ENCODE measurements at regions not wholly inside any gene's neighbourhood (a gene's known extent, or its start where the extent isn't known, plus 50 kb on each side); places are given as distances from the start of the nearest gene placed in this dataset.

- ChIA-PET CTCF (no interaction called here), RAD21 (ENCODE audit: low non-redundant PET in 1 of 2, low total read pairs in 2 of 2, uncharacterized antibody in 2 of 2, unreplicated experiment in 2 of 2) (no interaction called here), POLR2A (no interaction called here)
- Histone ChIP-seq H3K4me3 (replicated peaks in 1 of 2; ENCODE audit: low read depth in 1 of 2, low read length in 2 of 2) (no peak overlapping the region), H3K9me3 (ENCODE audit: control insufficient read depth in 1 of 2, insufficient read depth in 1 of 2, low read depth in 1 of 2, low read length in 2 of 2) (no peaks in the 10 kb centered on the region), H3K27me3 (ENCODE audit: insufficient read depth, low read length) (no peaks in the 10 kb centered on the region), H3K36me3 (ENCODE audit: control insufficient read depth in 1 of 2, insufficient read depth in 2 of 2, low read length in 2 of 2) (no peaks in the 10 kb centered on the region), H3K79me2 (ENCODE audit: insufficient read depth, low read length) (no peaks in the 10 kb centered on the region), H3K27ac (ENCODE audit: low read depth, low read length) (no peak overlapping the region), H3K4me1 (ENCODE audit: control insufficient read depth in 1 of 2, insufficient read depth in 2 of 2, low read length in 2 of 2) (no peaks in the 10 kb centered on the region), H3K4me2 (ENCODE audit: low read length) (no peak overlapping the region), H3K9me2 (ENCODE audit: insufficient read depth) (no peaks in the 10 kb centered on the region), H2AFZ (ENCODE audit: low read depth, low read length, poor library complexity, severe bottlenecking) (no peak overlapping the region), H3K9ac (ENCODE audit: low read length) (no peak overlapping the region), H4K20me1 (ENCODE audit: insufficient read depth) (no peaks in the 10 kb centered on the region)
- ATAC-seq: no peak
- no peak for DNase-seq (ENCODE audit: low read depth, low spot score)
- TF ChIP-seq, protein P1, sequence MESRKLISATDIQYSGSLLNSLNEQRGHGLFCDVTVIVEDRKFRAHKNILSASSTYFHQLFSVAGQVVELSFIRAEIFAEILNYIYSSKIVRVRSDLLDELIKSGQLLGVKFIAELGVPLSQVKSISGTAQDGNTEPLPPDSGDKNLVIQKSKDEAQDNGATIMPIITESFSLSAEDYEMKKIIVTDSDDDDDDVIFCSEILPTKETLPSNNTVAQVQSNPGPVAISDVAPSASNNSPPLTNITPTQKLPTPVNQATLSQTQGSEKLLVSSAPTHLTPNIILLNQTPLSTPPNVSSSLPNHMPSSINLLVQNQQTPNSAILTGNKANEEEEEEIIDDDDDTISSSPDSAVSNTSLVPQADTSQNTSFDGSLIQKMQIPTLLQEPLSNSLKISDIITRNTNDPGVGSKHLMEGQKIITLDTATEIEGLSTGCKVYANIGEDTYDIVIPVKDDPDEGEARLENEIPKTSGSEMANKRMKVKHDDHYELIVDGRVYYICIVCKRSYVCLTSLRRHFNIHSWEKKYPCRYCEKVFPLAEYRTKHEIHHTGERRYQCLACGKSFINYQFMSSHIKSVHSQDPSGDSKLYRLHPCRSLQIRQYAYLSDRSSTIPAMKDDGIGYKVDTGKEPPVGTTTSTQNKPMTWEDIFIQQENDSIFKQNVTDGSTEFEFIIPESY (IDR thresholded peaks at IDR 0.05; ENCODE audit: extremely low read depth, insufficient replicate concordance, low read length): no peak
- no peak for TF ChIP-seq ELF1 (IDR thresholded peaks at IDR 0.05; ENCODE audit: borderline replicate concordance, low read depth)
- BruUV-seq (replicated peaks): no TSS peak
- intact Hi-C loops (cut with micrococcal nuclease): no loop called here
These were observed 165.5 kb downstream of the NOC3L start for GRCh38 chr10:94197241-94197640.

GRCh38 chr10:94198324-94198723 lies 164.4 kb downstream of the NOC3L start:
- BruUV-seq (replicated peaks): no TSS peak
- Histone ChIP-seq H3K27me3 (ENCODE audit: insufficient read depth, low read length) (no peaks in the 10 kb centered on the region), H2AFZ (ENCODE audit: low read depth, low read length, poor library complexity, severe bottlenecking) (no peak overlapping the region), H3K4me1 (ENCODE audit: control insufficient read depth in 1 of 2, insufficient read depth in 2 of 2, low read length in 2 of 2) (no peaks in the 10 kb centered on the region), H3K4me3 (replicated peaks in 1 of 2; ENCODE audit: low read depth in 1 of 2, low read length in 2 of 2) (no peak overlapping the region), H3K9ac (ENCODE audit: low read length) (no peak overlapping the region), H3K9me3 (ENCODE audit: control insufficient read depth in 1 of 2, insufficient read depth in 1 of 2, low read depth in 1 of 2, low read length in 2 of 2) (no peaks in the 10 kb centered on the region), H3K36me3 (ENCODE audit: control insufficient read depth in 1 of 2, insufficient read depth in 2 of 2, low read length in 2 of 2) (no peaks in the 10 kb centered on the region), H4K20me1 (ENCODE audit: insufficient read depth) (no peaks in the 10 kb centered on the region), H3K79me2 (ENCODE audit: insufficient read depth, low read length) (no peaks in the 10 kb centered on the region), H3K9me2 (ENCODE audit: insufficient read depth) (no peaks in the 10 kb centered on the region), H3K4me2 (ENCODE audit: low read length) (no peak overlapping the region), H3K27ac (ENCODE audit: low read depth, low read length) (no peak overlapping the region)
- DNase-seq (ENCODE audit: low read depth, low spot score) (no peak), ATAC-seq (no peak)
- ChIA-PET POLR2A (no interaction called here), CTCF (no interaction called here), RAD21 (ENCODE audit: low non-redundant PET in 1 of 2, low total read pairs in 2 of 2, uncharacterized antibody in 2 of 2, unreplicated experiment in 2 of 2) (no interaction called here)
- intact Hi-C loops (cut with micrococcal nuclease): no loop called here
- TF ChIP-seq, protein P1 (IDR thresholded peaks at IDR 0.05; ENCODE audit: extremely low read depth, insufficient replicate concordance, low read length): no peak
- no peak for TF ChIP-seq FOSL1 (IDR thresholded peaks at IDR 0.05; ENCODE audit: low read depth)
- TF ChIP-seq ELF1 (IDR thresholded peaks at IDR 0.05; ENCODE audit: borderline replicate concordance, low read depth): no peak
- no peak for TF ChIP-seq EGR1 (IDR thresholded peaks at IDR 0.05; ENCODE audit: low read depth)
- TF ChIP-seq POLR2A (IDR thresholded peaks at IDR 0.05; ENCODE audit: borderline replicate concordance, extremely low read depth, insufficient read depth, insufficient read length): no peak
- TF ChIP-seq MAX (IDR thresholded peaks at IDR 0.05): no peak
